Keratinocyte (primary cell): ENCODE measurements at regions not wholly inside any gene's neighbourhood (a gene's known extent, or its start where the extent isn't known, plus 50 kb on each side); places are given as distances from the start of the nearest gene placed in this dataset.

Experiments used
- CTCF ChIP-seq, 3 experiments: IDR thresholded peaks in 1 of 3; conservative IDR thresholded peaks in 1 of 3; optimal IDR thresholded peaks in 1 of 3; 2 replicates in 2 of 3; 3 replicates in 1 of 3; pipeline versions ENCODE3 to v1.5.1; 2011; ENCODE audit warnings: low read length in 3 of 3, mild to moderate bottlenecking in 3 of 3, moderate library complexity in 2 of 3, control low read depth in 1 of 3, inconsistent platforms in 1 of 3; ENCODE audit not compliant: insufficient read depth in 2 of 3; ENCODE audit errors: extremely low read depth in 1 of 3
- EZH2 ChIP-seq: IDR thresholded peaks from one replicate; pipeline ENCODE4 v1.6.1; 2012; ENCODE audit warnings: inconsistent platforms, mild to moderate bottlenecking, low read length, moderate library complexity

- TF ChIP-seq CTCF (optimal IDR thresholded peaks at IDR 0.05 in 1 of 3, IDR thresholded peaks at IDR 0.05 in 1 of 3, conservative IDR thresholded peaks at IDR 0.05 in 1 of 3; ENCODE audit: extremely low read depth in 1 of 3, insufficient read depth in 2 of 3, low read length in 3 of 3) (no peak), EZH2 (no peak)
Measured at GRCh38 chr7:115183431-115184057, 261.6 kb downstream of the MDFIC start.
